ENCODE measurements at regions not wholly inside any gene's neighbourhood (a gene's known extent, or its start where the extent isn't known, plus 50 kb on each side); places are given as distances from the start of the nearest gene placed in this dataset.

- no peak for DNase-seq (ENCODE audit: low spot score)
Measured at GRCh38 chr4:18942874-18943273, 921.3 kb upstream of the LCORL start.

GRCh38 chr4:18938343-18939099 lies 917.0 kb upstream of the LCORL start:
- DNase-seq (ENCODE audit: low spot score) = no peak

- DNase-seq (ENCODE audit: low spot score) = no peak
Measured at GRCh38 chr4:18937746-18938145, 916.2 kb upstream of the LCORL start.

GRCh38 chr4:18937080-18937479 lies 915.5 kb upstream of the LCORL start:
- DNase-seq (ENCODE audit: low spot score) = no peak

DNA sequence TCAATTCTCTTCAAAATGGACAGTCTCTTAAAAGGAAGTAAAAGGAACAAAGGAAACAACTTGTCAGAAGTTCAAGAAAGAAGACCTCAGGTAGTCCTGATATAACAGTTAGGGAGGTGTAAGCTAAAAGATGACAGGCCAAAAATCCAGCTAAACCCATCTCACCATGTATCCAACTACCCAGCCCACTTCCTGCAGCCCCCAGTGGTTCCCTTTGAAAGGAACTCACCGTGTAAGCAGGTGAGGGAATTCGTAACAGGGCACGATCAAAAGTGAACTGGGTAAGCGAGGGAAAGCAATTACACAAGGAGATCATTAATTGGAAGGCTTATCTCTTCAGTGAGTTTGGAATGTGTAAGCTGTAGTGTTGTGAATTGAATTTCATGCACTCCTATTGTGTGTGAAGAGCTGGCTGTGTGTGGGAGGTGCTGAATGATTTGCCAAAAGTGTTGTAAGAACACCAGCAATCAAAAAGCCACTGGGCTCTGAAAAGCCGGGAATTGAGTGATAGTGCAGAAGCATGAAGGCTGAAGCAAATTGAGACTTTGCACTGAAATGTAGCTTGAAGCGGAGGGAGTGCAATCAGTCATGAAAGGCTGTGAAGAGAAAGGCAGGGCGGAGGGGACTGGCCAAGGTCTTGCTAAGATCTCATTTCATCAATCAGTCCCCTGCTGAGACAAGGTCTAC lies 914.2 kb upstream of the LCORL start:
- DNase-seq (ENCODE audit: low spot score) = no peak

GRCh38 chr4:18934197-18934596 lies 912.6 kb upstream of the LCORL start:
- no peak for DNase-seq (ENCODE audit: low spot score)

DNA sequence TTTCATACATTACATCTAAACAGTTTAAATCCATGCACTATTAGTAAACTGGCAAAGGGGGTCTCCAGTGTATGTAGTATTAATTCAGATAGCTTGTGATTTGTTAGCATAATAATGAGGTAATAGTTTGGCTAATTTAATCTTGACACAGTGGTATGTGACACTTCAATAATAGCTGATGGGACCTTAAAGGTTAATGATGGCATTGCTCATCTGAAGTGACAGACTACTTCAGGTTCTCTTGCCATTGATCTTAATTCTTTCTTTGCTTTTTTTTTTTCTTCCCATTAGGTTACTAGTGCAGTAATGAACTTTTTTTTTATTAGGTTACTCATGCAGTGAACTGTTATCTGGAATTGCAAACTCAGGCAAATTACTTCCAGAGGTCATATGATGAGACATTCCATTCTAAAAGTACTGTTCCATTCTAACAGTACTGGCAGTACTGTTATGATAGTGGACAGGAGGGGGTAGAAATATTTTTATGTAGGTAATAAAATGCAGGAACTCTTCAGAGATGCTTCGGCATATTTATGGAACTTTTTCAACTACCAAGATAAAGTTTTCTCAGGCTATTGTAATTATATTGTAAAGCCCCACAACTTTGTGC lies 911.3 kb upstream of the LCORL start:
- DNase-seq (ENCODE audit: low spot score) = no peak

DNA sequence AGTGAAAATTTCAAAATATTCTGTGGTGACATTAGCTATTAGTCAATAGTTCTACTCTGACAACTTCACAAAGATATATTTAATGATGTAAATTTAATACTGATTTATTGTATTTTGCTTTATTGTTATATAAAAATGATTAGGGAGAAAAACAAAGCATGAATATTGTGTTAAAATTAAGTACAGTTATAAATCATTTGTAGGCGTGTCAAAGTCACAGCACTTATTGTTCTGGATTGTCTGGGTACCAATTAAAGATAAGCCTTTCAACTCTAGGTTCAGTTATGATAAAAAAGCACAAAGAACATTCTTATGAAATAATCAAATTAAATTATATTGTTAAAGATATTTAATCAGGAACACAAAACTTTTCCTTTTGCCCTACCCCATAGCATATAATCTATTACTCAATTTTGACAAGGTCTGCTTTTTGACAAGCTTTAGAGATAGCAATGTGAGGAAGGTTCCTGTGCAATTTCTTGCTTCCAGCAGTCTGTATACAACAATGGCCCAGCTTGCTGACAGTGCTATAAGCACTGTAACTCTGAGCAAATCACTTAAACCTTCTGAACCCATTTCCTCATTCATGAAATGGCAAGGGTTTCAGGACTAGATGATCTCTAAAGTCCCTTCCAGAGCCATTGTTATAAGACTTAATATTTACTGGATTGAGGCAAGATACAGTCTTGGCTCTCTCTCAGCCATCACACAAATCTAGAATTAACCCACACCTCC lies 910.3 kb upstream of the LCORL start:
- no peak for DNase-seq (ENCODE audit: low spot score)

GRCh38 chr4:18930487-18930886 lies 908.9 kb upstream of the LCORL start:
- DNase-seq (ENCODE audit: low spot score) = no peak

DNA sequence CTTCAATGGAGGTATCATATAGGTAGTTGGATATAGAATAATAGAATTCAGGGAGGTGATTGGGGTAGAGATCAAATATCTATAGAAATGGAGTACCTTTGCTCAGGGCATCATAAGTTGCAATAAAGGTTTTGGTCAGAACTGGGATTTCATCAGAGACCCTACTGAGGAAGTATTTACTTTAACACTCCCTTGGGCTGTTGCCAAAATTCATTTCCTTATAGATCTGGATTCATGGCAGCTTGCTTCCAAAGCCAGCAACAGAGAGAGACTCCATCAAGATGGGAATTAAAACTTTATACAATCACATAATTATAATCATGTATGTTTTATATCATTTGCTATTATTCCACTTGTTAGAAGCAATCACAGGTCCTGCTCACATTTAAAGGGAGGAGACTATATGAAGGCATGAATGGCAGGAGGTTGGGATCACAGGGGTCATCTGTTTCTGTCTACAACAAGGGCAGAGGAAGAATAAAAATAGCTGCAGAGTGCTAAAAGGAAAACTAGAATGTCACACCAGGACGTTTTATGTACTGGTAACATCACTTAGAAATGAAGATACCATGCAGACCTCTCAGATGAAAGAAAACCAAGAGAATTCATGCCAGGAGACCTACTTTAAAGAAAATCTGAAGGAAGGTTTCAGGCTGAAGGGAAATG lies 902.1 kb upstream of the LCORL start:
- no peak for DNase-seq (ENCODE audit: low spot score)

DNA sequence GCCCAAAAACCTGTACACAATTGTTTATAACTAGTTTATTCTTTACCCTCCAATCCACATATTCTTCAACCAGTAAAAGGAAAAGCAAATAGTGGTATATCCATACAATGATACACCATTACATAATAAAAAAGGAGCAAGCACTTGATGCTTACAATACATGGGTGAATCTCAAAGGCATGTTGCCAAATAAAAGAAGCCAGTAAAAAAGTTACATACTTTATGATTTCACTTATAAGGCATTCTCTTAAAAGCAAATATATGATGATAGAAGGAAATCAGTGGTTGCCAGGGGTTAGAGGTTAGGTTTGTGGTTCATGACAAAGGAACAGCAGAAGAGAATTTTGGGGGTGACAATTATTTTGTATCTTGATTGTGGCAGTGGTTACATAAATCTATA lies 896.1 kb upstream of the LCORL start:
- no peak for DNase-seq (ENCODE audit: low spot score)

- no peak for DNase-seq (ENCODE audit: low spot score)
Measured at GRCh38 chr4:18914182-18914581, 892.6 kb upstream of the LCORL start.

GRCh38 chr4:18894928-18895327 lies 873.4 kb upstream of the LCORL start:
- DNase-seq (ENCODE audit: low spot score) = no peak

DNA sequence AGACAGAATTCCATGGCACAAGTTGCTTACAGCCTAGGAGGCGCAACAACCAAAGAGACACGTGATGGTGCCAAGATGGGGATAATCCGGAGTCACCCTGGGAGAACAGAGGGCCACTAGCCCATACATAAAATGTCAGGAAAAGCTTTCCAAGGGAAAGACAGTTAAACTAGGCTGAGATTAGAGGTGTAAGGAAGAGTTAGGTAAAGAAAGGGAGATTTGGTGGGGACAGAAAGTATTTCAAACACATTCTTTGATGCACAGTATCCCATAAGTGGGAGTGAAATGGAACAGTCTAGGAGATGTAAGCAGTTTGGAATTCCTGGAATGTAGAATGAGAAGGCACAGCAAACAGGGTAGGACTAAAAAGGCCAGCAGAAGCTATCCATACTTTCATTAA lies 860.9 kb upstream of the LCORL start:
- peak; percentile 12 for DNase-seq (ENCODE audit: low spot score)

GRCh38 chr4:18881556-18881955 lies 860.0 kb upstream of the LCORL start:
- no peak for DNase-seq (ENCODE audit: low spot score)

DNA sequence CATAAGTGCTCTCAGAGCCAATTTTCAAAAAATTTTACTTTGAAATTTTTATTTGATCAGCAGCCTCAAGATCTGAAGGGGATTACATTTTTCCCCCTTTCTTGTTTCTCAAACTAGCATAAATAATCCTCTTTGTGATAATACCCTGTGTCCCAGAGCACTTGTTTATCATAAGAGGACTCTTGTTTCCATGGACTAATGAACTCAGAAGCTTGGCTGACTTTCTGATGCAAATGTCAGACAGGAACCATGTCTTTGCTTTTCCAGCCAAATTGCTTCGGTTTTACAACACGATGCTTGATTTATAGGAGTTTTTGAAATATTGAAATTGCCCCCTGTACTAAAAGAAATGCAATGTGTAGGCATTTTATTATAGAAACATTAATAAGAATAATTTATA lies 859.3 kb upstream of the LCORL start:
- DNase-seq (ENCODE audit: low spot score) = no peak

DNA sequence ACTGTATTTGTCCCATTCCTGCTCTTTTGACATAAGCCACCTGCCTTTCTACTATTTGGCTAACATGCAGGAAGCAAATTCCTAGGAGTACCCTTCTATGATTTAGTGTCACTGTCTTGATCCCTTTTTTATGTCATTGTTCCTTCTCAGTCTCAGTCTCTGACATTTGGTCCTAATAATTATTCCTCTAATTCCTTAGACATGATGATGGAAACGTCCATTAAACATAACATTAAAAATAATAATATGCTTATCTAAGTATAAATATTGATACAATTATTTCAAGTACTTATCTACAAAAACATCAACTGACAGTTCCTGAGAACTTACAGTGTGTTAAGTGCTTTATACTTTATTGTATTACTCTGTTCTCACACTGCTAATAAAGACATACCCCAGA lies 857.0 kb upstream of the LCORL start:
- DNase-seq (ENCODE audit: low spot score) = no peak

- no peak for DNase-seq (ENCODE audit: low spot score)
Measured at GRCh38 chr4:18869166-18869565, 847.6 kb upstream of the LCORL start.

DNA sequence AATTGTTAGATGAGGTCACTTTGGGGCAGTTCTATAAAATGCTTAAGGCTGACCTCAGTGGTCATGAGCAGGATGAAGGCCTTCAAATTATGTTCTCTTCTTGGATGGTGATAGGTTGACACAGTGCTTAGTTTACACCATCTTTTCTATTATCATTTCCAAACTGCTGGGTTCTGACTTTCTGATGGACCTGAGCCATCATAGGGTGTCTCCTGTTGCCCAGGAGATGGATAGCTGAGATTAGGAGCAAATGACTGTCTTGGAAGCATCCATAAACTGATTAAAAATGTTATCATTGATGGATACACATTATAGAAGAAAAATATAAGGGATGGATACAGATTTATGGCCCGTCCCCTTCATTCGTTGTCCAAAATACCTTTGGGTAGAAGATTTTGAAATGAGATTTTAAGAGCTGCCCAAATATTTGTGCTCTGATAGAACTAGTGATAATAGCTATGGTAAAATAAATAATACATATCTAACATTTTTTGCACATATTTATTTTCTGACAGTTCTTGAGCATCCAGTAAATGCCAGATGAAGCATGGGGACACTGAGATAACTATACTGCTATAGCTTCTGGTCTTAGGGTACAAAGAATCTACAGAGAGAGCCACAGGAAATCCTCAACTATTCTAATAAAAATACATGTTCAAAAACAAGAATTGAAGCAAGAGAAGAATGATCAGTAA lies 839.4 kb upstream of the LCORL start:
- DNase-seq (ENCODE audit: low spot score) = no peak

- no peak for DNase-seq (ENCODE audit: low spot score)
Measured at GRCh38 chr4:18859468-18859867, 837.9 kb upstream of the LCORL start.

DNA sequence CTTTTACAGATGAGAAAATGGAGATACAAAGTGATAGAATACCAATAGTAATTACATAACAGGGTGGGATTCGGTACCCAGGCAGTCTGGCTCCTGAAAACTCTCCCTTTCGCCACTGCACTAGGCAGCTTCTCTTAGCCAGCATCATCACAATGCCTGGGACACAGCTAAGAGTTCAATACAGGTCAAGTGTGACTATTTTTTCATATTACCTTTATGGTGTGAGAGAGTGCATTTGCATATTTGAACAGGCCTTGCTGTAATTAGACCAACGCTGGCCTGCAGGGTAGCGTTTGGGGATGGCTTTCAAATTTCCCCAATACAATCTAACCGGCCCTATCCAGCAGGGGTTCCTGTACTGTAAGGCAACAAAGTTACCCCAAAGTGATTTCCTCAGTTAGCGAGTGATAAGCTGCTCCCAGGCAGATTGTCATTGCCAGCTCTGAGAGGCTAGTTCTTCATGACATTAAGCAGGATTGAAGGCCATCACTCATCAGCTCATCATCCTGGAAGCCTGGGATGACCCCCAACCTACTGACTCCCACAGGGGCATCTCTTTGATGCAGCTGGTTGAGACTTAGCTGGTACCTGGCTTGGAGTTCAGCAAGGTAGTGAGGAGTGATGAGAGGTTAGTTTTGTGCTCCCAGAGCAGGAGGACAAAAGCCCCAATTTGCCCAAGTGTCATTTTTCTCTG lies 836.8 kb upstream of the LCORL start:
- no peak for DNase-seq (ENCODE audit: low spot score)

Data from HuH-7.5 (cell line).